Heart left ventricle (tissue), 13 donors: ENCODE measurements at regions not wholly inside any gene's neighbourhood (a gene's known extent, or its start where the extent isn't known, plus 50 kb on each side); places are given as distances from the start of the nearest gene placed in this dataset.

ENCODE experiments used
- POLR2A ChIP-seq, 2 donors: fragments of 450-650 bp; IDR thresholded peaks; one replicate each; pipeline ENCODE4 v1.6.1; 2017; ENCODE audit warnings: antibody characterized with exemption in 2 of 2, mild to moderate bottlenecking in 2 of 2, moderate library complexity in 2 of 2
- TF ChIP-seq, protein P1 (sequence below), 12 donors: fragments of 200-600 bp; sonication (generic) in 4 of 12; IDR thresholded peaks; one replicate each; pipeline versions ENCODE4 v1.5.0 to v1.8.0; 2018 to 2022; ENCODE audit warnings: antibody characterized with exemption in 12 of 12, mild to moderate bottlenecking in 5 of 12
- donor health status: ischemic (EF 13 %, LVEDD 7.1; RV severe dilation, severe dysfunction).
- donor health status: DM: no; HTN: yes; CAD: no.
- donor health status: DM: no; HTN: no; CAD: no.
- donor health status: ischemic (EF 25% LVEDD 6.9; RV normal size, moderate dysfunction).
- donor health status: ischemic (EF 25% LVEDD 5.7; RV mildly dilated, moderate dysfunction).
- donor health status: ischemic (EF 35%, LVEDD 5.7; RV mildly dilated, moderate dysfunction).
- donor health status: nonischemic (EF 11% LVEDD 7.7; RV severe dilation, severe dysfunction).
- donor health status: DM: yes; HTN: yes; CAD: no.
- donor health status: PGD.
- donor health status: ischemic (EF 29% LVEDD 5.4; RV normal size, mild dysfunction).
- donor health status: nonischemic (EF 23%, LVEDD 6.1; RV moderate dilation, normal function).

DNA sequence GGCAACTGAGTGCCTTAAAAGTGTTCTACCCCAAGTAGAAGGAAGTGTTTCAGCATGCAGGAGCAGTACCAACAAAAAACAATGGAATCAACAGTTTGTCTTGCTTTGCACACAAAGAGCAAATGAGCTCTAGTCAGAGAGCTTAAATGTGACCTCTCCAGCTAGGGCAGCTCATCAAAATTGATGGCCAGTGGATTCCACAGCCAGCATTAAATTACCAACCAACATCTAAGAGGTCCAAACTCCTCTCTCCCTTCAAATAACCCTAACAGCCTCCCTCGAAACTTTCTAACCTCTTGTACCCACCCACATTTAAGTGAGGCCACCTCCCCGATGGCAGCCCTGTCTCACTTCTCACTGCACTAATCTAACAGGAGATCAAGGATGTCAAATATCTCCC, 219.9 kb downstream of the CHIC2 start:
- TF ChIP-seq, protein P1, sequence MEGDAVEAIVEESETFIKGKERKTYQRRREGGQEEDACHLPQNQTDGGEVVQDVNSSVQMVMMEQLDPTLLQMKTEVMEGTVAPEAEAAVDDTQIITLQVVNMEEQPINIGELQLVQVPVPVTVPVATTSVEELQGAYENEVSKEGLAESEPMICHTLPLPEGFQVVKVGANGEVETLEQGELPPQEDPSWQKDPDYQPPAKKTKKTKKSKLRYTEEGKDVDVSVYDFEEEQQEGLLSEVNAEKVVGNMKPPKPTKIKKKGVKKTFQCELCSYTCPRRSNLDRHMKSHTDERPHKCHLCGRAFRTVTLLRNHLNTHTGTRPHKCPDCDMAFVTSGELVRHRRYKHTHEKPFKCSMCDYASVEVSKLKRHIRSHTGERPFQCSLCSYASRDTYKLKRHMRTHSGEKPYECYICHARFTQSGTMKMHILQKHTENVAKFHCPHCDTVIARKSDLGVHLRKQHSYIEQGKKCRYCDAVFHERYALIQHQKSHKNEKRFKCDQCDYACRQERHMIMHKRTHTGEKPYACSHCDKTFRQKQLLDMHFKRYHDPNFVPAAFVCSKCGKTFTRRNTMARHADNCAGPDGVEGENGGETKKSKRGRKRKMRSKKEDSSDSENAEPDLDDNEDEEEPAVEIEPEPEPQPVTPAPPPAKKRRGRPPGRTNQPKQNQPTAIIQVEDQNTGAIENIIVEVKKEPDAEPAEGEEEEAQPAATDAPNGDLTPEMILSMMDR (IDR thresholded peaks at IDR 0.05): no peak
- no peak for TF ChIP-seq POLR2A (IDR thresholded peaks at IDR 0.05)
